Mesendoderm (in vitro differentiated cells): ENCODE measurements at regions not wholly inside any gene's neighbourhood (a gene's known extent, or its start where the extent isn't known, plus 50 kb on each side); places are given as distances from the start of the nearest gene placed in this dataset.

ENCODE experiments used
- DNase-seq: peaks from one replicate; pipeline ENCODE4 v3.0.0; 2013
- H2AK5ac ChIP-seq: 2 replicates; pipeline ENCODE4 v1.6.1; 2013; ENCODE audit warnings: low read length, inconsistent platforms
- H2BK120ac ChIP-seq: 2 replicates; pipeline ENCODE4 v1.6.1; 2013; ENCODE audit warnings: low read depth, mild to moderate bottlenecking, low read length, moderate library complexity, mixed read lengths
- H2BK15ac ChIP-seq: replicated peaks from 2 replicates; pipeline ENCODE4 v1.6.1; 2013; ENCODE audit warnings: low read depth, mild to moderate bottlenecking, moderate library complexity
- H2BK5ac ChIP-seq: 2 replicates; pipeline ENCODE4 v1.6.1; 2013; ENCODE audit warnings: low read length, inconsistent platforms
- H3K18ac ChIP-seq: 2 replicates; pipeline ENCODE4 v1.6.1; 2013; ENCODE audit warnings: mild to moderate bottlenecking, low read length, mixed read lengths
- H3K23ac ChIP-seq: one replicate; pipeline ENCODE4 v1.6.1; 2013; ENCODE audit warnings: low read length
- H3K27ac ChIP-seq: 2 replicates; pipeline ENCODE4 v1.5.1; 2013; ENCODE audit warnings: low read depth, mild to moderate bottlenecking, inconsistent platforms, low read length, moderate library complexity
- H3K27me3 ChIP-seq: 2 replicates; pipeline ENCODE4 v1.6.1; 2013; ENCODE audit warnings: low read length, control low read depth, mild to moderate bottlenecking, inconsistent platforms; ENCODE audit not compliant: insufficient read depth, poor library complexity
- H3K36me3 ChIP-seq: 2 replicates; pipeline ENCODE4 v1.6.1; 2013; ENCODE audit warnings: low read length, inconsistent platforms; ENCODE audit not compliant: control insufficient read depth, insufficient read depth
- H3K4ac ChIP-seq: one replicate; pipeline ENCODE4 v1.6.1; 2013; ENCODE audit warnings: low read depth, mild to moderate bottlenecking, low read length, moderate library complexity
- H3K4me1 ChIP-seq: 2 replicates; pipeline ENCODE4 v1.6.1; 2013; ENCODE audit warnings: low read depth, low read length, inconsistent platforms; ENCODE audit not compliant: control insufficient read depth
- H3K4me2 ChIP-seq: 2 replicates; pipeline ENCODE4 v1.6.1; 2013; ENCODE audit warnings: low read length
- H3K4me3 ChIP-seq: 2 replicates; pipeline ENCODE4 v1.5.1; 2013; ENCODE audit warnings: mild to moderate bottlenecking, low read length
- H3K56ac ChIP-seq: one replicate; pipeline ENCODE4 v1.6.1; 2013; ENCODE audit warnings: low read length
- H3K79me1 ChIP-seq: 2 replicates; pipeline ENCODE4 v1.6.1; 2013; ENCODE audit warnings: low read length, inconsistent platforms
- H3K79me2 ChIP-seq: 2 replicates; pipeline ENCODE4 v1.6.1; 2013; ENCODE audit warnings: mild to moderate bottlenecking, low read length; ENCODE audit not compliant: control insufficient read depth, insufficient read depth
- H3K9ac ChIP-seq: 2 replicates; pipeline ENCODE4 v1.6.1; 2013; ENCODE audit warnings: low read length, inconsistent platforms
- H4K5ac ChIP-seq: one replicate; pipeline ENCODE4 v1.6.1; 2013; ENCODE audit warnings: low read length
- H4K8ac ChIP-seq: one replicate; pipeline ENCODE4 v1.6.1; 2013; ENCODE audit warnings: low read depth, mild to moderate bottlenecking, control low read depth, low read length, moderate library complexity
- WGBS: extraction: QIAGEN DNeasy Blood & Tissue Kit; methylation state at CpG from one replicate; pipeline ENCODE4 v1.1.7; 2013; ENCODE audit warnings: low lambda C conversion rate, missing lambda C conversion rate; ENCODE audit not compliant: insufficient coverage; ENCODE audit errors: extremely low coverage; 5-methylcytosine and 5-hydroxymethylcytosine counted together

DNA sequence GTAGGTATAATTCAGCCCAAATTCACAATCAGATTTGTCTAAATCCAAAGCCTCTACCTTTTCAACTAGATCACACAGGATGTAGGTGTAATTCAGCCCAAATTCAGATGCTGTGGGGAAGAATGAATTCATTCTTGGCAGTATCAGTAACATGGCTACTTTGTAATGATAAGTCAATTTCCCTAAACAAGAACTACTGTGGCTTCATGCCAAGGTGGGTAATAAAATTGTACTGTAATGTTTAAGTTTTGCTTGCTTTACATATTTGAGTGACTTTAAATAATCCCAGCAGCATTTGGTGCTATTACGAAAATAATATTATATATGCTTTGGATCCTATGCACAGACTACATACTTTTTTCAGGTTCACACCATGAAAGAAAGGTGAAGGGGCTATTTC is 239.1 kb downstream of the HDGFL1 start:
- H2BK5ac ChIP-seq: no peak overlapping the region
- H3K4me3 ChIP-seq: no peak overlapping the region
- no CpG with 5 or more reads among the region's 1 CpG for whole genome bisulfite sequencing

DNA sequence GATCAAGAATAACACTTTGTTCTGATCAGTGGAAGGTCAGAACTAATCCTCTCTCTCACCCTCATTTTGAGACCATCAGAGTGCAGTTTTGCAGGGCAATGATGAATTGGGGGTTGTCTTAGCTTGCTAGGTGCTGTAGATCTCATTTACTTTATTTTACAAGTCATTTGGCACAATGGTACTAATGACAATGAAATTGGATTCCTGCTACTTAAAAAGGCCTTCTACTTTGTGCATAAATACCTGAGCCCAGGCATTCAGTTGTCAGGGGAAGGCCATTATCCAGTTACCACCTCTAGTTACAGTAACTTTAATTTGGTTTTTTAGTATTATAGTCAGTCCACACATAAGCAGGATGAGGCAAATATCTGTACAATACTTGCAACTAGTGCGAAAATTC is 240.0 kb downstream of the HDGFL1 start:
- H3K4me3 ChIP-seq: no peak overlapping the region
- H2BK120ac ChIP-seq: no peak overlapping the region

More for the DNA sequence above, 239.1 kb downstream of the HDGFL1 start:
- Histone ChIP-seq H3K23ac (no peak overlapping the region), H3K27ac (no peak overlapping the region), H3K27me3 (no peaks in the 10 kb centered on the region), H3K4me1 (no peaks in the 10 kb centered on the region), H3K4ac (no peak overlapping the region), H3K79me1 (no peaks in the 10 kb centered on the region), H4K5ac (no peak overlapping the region), H4K8ac (no peak overlapping the region), H3K79me2 (no peaks in the 10 kb centered on the region), H3K56ac (no peak overlapping the region), H3K9ac (no peak overlapping the region), H3K4me2 (no peak overlapping the region), H2BK120ac (no peak overlapping the region), H3K18ac (no peak overlapping the region), H3K36me3 (no peaks in the 10 kb centered on the region), H2AK5ac (no peak overlapping the region), H2BK15ac (no peak overlapping the region)
- no peak for DNase-seq

DNA sequence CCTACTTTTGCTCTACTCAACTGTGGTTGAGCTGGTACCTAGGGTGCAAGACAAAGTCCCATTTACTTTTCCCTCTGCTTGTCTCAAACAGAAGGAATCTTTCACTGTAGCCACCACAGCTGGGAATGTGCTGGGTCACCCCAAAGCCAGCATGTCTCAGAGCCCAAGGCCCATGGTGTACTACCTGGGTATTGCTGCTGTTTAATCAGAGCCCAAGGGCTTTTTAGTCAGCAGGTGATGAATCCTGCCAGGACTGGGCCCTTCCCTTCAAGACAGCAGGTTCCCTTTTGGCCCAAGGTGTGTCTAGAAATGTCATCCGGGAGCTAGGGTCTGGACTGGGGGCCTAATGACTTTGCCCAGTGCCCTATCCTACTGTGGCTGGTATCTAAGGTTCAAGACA is 249.8 kb downstream of the HDGFL1 start:
- Histone ChIP-seq H4K8ac (no peak overlapping the region), H3K27me3 (no peaks in the 10 kb centered on the region), H4K5ac (no peak overlapping the region), H3K56ac (no peak overlapping the region), H3K27ac (no peak overlapping the region), H2BK5ac (no peak overlapping the region), H3K9ac (no peak overlapping the region), H3K36me3 (no peaks in the 10 kb centered on the region), H2AK5ac (no peak overlapping the region), H2BK120ac (no peak overlapping the region), H3K4me1 (no peaks in the 10 kb centered on the region), H3K4ac (no peak overlapping the region), H3K23ac (no peak overlapping the region), H2BK15ac (no peak overlapping the region), H3K4me3 (no peak overlapping the region), H3K79me1 (no peaks in the 10 kb centered on the region), H3K79me2 (no peaks in the 10 kb centered on the region), H3K18ac (no peak overlapping the region), H3K4me2 (no peak overlapping the region)
- whole genome bisulfite sequencing: no CpG with 5 or more reads among the region's 1 CpG
- DNase-seq: no peak

More for the DNA sequence above, 240.0 kb downstream of the HDGFL1 start:
- no peak overlapping the region for H4K8ac ChIP-seq
- no peaks in the 10 kb centered on the region for H3K4me1 ChIP-seq
- H3K79me1 ChIP-seq: no peaks in the 10 kb centered on the region
- WGBS: no CpG with 5 or more reads among the region's 1 CpG
- H3K18ac ChIP-seq: no peak overlapping the region
- H3K9ac ChIP-seq: no peak overlapping the region
- no peak overlapping the region for H2BK5ac ChIP-seq
- no peak overlapping the region for H2AK5ac ChIP-seq
- no peak overlapping the region for H3K4ac ChIP-seq
- no peaks in the 10 kb centered on the region for H3K27me3 ChIP-seq
- H4K5ac ChIP-seq: no peak overlapping the region
- H3K4me2 ChIP-seq: no peak overlapping the region
- H3K79me2 ChIP-seq: no peaks in the 10 kb centered on the region
- no peak overlapping the region for H3K27ac ChIP-seq
- H3K36me3 ChIP-seq: no peaks in the 10 kb centered on the region
- H3K56ac ChIP-seq: no peak overlapping the region
- H3K23ac ChIP-seq: no peak overlapping the region
- H2BK15ac ChIP-seq: no peak overlapping the region
- no peak for DNase-seq

DNA sequence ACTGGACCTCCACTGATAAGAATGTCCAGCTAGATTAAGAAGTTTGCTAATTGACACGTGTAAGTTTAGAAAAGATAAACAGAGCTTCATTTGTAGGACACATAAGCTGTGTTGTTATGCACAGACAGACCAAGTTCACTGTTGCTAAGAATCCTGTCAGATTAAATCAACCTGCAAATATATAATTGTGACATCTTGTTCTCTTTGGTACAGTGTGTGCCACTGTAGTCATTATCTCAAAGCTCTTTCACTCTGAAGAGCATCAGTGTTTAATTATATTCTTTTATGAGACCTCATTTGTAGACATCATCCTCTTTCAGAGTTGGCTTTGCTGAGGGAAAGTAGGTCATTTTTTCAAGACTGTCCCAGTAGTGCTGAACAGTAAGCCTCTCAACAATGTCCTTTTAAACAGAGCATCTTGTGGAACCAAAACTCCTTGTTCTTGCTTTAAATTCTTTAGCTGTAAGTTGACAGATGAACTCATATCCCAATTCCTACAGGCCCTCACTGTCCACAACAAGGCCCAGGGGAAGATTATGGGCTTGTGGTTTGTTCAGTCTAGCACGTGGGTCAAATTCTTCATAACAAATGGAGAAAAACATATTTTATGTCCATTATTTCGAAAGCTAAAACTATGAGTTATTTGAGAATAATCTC is 252.4 kb downstream of the HDGFL1 start:
- H3K4ac ChIP-seq: no peak overlapping the region
- H4K8ac ChIP-seq: no peak overlapping the region
- H3K23ac ChIP-seq: no peak overlapping the region
- H2BK120ac ChIP-seq: no peak overlapping the region
- no peak overlapping the region for H3K18ac ChIP-seq
- H3K4me1 ChIP-seq: no peaks in the 10 kb centered on the region
- H3K79me2 ChIP-seq: no peaks in the 10 kb centered on the region
- no peak overlapping the region for H3K9ac ChIP-seq
- no peak overlapping the region for H3K56ac ChIP-seq
- H3K4me2 ChIP-seq: no peak overlapping the region
- H2BK5ac ChIP-seq: no peak overlapping the region
- H3K27me3 ChIP-seq: no peaks in the 10 kb centered on the region
- H3K4me3 ChIP-seq: no peak overlapping the region
- no peak overlapping the region for H2BK15ac ChIP-seq
- no peak overlapping the region for H2AK5ac ChIP-seq
- no peaks in the 10 kb centered on the region for H3K36me3 ChIP-seq
- no peak for DNase-seq
- 100% methylated on average over 1 of the region's 3 CpGs for WGBS
- H3K27ac ChIP-seq: no peak overlapping the region
- H4K5ac ChIP-seq: no peak overlapping the region
- H3K79me1 ChIP-seq: no peaks in the 10 kb centered on the region

DNA sequence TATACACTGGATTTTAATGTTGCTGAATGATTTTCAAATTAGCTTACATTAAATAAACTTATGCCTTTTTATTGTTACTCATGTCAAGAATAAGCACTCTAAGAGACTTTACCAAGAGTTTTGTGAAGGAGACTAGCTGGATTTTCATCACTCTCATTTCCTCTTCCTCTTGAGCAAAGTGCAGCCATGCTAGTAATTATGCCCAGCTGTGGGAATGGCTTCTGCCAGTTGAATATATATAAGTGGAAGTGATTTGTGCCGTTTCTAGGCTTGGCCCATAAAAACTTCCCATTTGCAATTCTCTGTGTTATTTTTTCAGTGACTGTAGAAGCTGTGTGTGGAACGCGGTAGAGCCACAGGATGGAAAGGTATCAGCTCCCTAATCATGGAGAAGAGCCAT is 255.8 kb downstream of the HDGFL1 start:
- Histone ChIP-seq H3K4me2 (no peak overlapping the region), H3K4ac (no peak overlapping the region), H3K36me3 (no peaks in the 10 kb centered on the region), H3K27me3 (no peaks in the 10 kb centered on the region), H4K8ac (no peak overlapping the region), H3K4me1 (no peaks in the 10 kb centered on the region), H4K5ac (no peak overlapping the region), H2AK5ac (no peak overlapping the region), H2BK120ac (no peak overlapping the region), H3K27ac (no peak overlapping the region), H2BK15ac (peak overlapping the region; percentile 74), H3K18ac (no peak overlapping the region), H3K79me1 (no peaks in the 10 kb centered on the region), H3K23ac (no peak overlapping the region), H3K56ac (no peak overlapping the region), H3K79me2 (no peaks in the 10 kb centered on the region), H3K9ac (no peak overlapping the region), H2BK5ac (no peak overlapping the region), H3K4me3 (no peak overlapping the region)
- no CpG with 5 or more reads among the region's 3 CpGs for WGBS
- DNase-seq: no peak

DNA sequence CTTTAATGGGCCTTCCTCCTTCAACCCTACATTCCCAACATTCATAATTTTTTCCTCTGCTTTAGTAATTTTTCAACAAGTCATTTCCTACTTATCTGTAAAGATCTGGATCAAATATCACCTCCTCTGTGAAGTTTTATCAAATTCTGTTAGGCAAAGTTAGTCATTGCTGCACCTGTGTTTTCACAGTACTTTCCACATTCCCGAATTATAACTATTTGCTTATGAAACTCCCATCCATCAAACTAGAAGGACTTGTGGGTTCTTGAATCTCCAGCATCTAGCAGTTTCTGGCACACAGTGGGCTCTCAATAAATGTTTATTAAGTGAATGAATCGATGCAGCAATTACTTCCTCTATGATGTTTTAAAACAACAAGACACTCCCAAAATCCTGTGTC is 257.6 kb downstream of the HDGFL1 start:
- H2BK120ac ChIP-seq: no peak overlapping the region
- H3K56ac ChIP-seq: no peak overlapping the region
- DNase-seq: no peak
- H3K79me1 ChIP-seq: no peaks in the 10 kb centered on the region
- H2BK5ac ChIP-seq: no peak overlapping the region
- H4K8ac ChIP-seq: no peak overlapping the region
- no peak overlapping the region for H3K4ac ChIP-seq
- no peaks in the 10 kb centered on the region for H3K36me3 ChIP-seq
- H3K27me3 ChIP-seq: no peaks in the 10 kb centered on the region
- no peak overlapping the region for H3K18ac ChIP-seq
- H4K5ac ChIP-seq: no peak overlapping the region
- no peak overlapping the region for H2AK5ac ChIP-seq
- WGBS: no CpG with 5 or more reads among the region's 2 CpGs
- no peak overlapping the region for H3K9ac ChIP-seq
- no peak overlapping the region for H3K27ac ChIP-seq
- H3K4me1 ChIP-seq: no peaks in the 10 kb centered on the region
- no peak overlapping the region for H2BK15ac ChIP-seq
- H3K23ac ChIP-seq: no peak overlapping the region
- H3K79me2 ChIP-seq: no peaks in the 10 kb centered on the region
- no peak overlapping the region for H3K4me2 ChIP-seq
- no peak overlapping the region for H3K4me3 ChIP-seq
